Upper lobe of right lung (tissue), 1 donor: ENCODE measurements at regions not wholly inside any gene's neighbourhood (a gene's known extent, or its start where the extent isn't known, plus 50 kb on each side); places are given as distances from the start of the nearest gene placed in this dataset.

ENCODE experiments used
- ATAC-seq: fragments of 200-7000 bp; cut with Tn5 transposase; one replicate; pipeline ENCODE4 v1.9.1; 2020; ENCODE audit warnings: mild to moderate bottlenecking, moderate library complexity
- DNase-seq: peaks from one replicate; pipeline ENCODE4 v3.0.0-alpha.2; 2020
- H3K27ac ChIP-seq: fragments of 200-600 bp; one replicate; pipeline ENCODE4 v1.8.0; 2022
- H3K27me3 ChIP-seq: fragments of 200-600 bp; one replicate; pipeline ENCODE4 v1.8.0; 2022; ENCODE audit warnings: mild to moderate bottlenecking
- H3K36me3 ChIP-seq: fragments of 200-600 bp; one replicate; pipeline ENCODE4 v1.8.0; 2022
- H3K4me1 ChIP-seq: fragments of 200-600 bp; one replicate; pipeline ENCODE4 v1.8.0; 2022
- H3K4me3 ChIP-seq: fragments of 200-600 bp; one replicate; pipeline ENCODE4 v1.8.0; 2022; ENCODE audit warnings: mild to moderate bottlenecking
- H3K9me3 ChIP-seq: fragments of 200-600 bp; one replicate; pipeline ENCODE4 v1.8.0; 2022
- CTCF ChIP-seq: fragments of 200-600 bp; IDR thresholded peaks from one replicate; pipeline ENCODE4 v1.8.0; 2022; ENCODE audit warnings: antibody characterized with exemption
- intact Hi-C: fragments of 100-400 bp; cut with DNase I; formaldehyde crosslinking; loops from one replicate; pipeline ENCODE4 v1.11.0; 2022
- donor health status: DM: no; HTN: yes; CAD: no; lungs with severe emphysema.

- H3K9me3 ChIP-seq: no peaks in the 10 kb centered on the region
- DNase-seq (no peak), ATAC-seq (no peak)
- intact Hi-C loops: no loop called here
- no peaks in the 10 kb centered on the region for H3K36me3 ChIP-seq
- H3K27me3 ChIP-seq: peaks cover 6% of the 10 kb centered on the region
- H3K27ac ChIP-seq: no peak overlapping the region
- no peak for TF ChIP-seq CTCF
- H3K4me3 ChIP-seq: no peak overlapping the region
- peaks cover 3% of the 10 kb centered on the region for H3K4me1 ChIP-seq
Observed at GRCh38 chr15:47402829-47403228, 314.5 kb upstream of the SEMA6D start.

- Histone ChIP-seq H3K4me3 (no peak overlapping the region), H3K27me3 (peaks cover 6% of the 10 kb centered on the region), H3K36me3 (no peaks in the 10 kb centered on the region), H3K4me1 (no peaks in the 10 kb centered on the region), H3K9me3 (no peaks in the 10 kb centered on the region), H3K27ac (no peak overlapping the region)
- intact Hi-C loops: no loop called here
- no peak for ATAC-seq
- TF ChIP-seq CTCF: no peak
- DNase-seq: no peak
Observed at GRCh38 chr15:47404877-47405276, 312.4 kb upstream of the SEMA6D start.

GRCh38 chr15:47405365-47406162 is 311.7 kb upstream of the SEMA6D start:
- no peak for ATAC-seq
- Histone ChIP-seq H3K27ac (no peak overlapping the region), H3K4me3 (no peak overlapping the region), H3K36me3 (no peaks in the 10 kb centered on the region), H3K9me3 (no peaks in the 10 kb centered on the region), H3K4me1 (no peaks in the 10 kb centered on the region), H3K27me3 (peaks cover 6% of the 10 kb centered on the region)
- no peak for DNase-seq
- TF ChIP-seq CTCF: no peak
- intact Hi-C loops: no loop called here

- Histone ChIP-seq H3K27me3 (peaks cover 5% of the 10 kb centered on the region), H3K9me3 (no peaks in the 10 kb centered on the region), H3K4me3 (no peak overlapping the region), H3K27ac (no peak overlapping the region), H3K4me1 (peaks cover 5% of the 10 kb centered on the region), H3K36me3 (no peaks in the 10 kb centered on the region)
- DNase-seq: no peak
- TF ChIP-seq CTCF: no peak
- intact Hi-C loops: no loop called here
- ATAC-seq: no peak
Observed at GRCh38 chr15:47407692-47408091, 309.6 kb upstream of the SEMA6D start.

- Histone ChIP-seq H3K27me3 (no peaks in the 10 kb centered on the region), H3K4me1 (peaks cover 5% of the 10 kb centered on the region), H3K9me3 (no peaks in the 10 kb centered on the region), H3K27ac (no peak overlapping the region), H3K36me3 (no peaks in the 10 kb centered on the region), H3K4me3 (no peak overlapping the region)
- intact Hi-C loops: no loop called here
- ATAC-seq (no peak), DNase-seq (no peak)
- TF ChIP-seq CTCF: no peak
Observed at GRCh38 chr15:47409038-47409437, 308.3 kb upstream of the SEMA6D start.
